Loucy (cell line): ENCODE measurements at regions not wholly inside any gene's neighbourhood (a gene's known extent, or its start where the extent isn't known, plus 50 kb on each side); places are given as distances from the start of the nearest gene placed in this dataset.

Experiments used
- H2AFZ ChIP-seq: fragments of 200-600 bp; sonication (generic); 2 replicates; pipeline ENCODE4 v1.6.0; 2016; ENCODE audit warnings: antibody characterized with exemption, mild to moderate bottlenecking, low read length, moderate library complexity
- H3F3A ChIP-seq: fragments of 200-600 bp; 2 replicates; pipeline ENCODE4 v1.6.0; 2016; ENCODE audit warnings: antibody characterized with exemption, low read depth, mild to moderate bottlenecking
- H3K27me3 ChIP-seq: fragments of 200-600 bp; sonication (generic); 2 replicates; pipeline ENCODE4 v1.6.1; 2014; ENCODE audit warnings: low read length, mild to moderate bottlenecking; ENCODE audit not compliant: insufficient read depth, poor library complexity, severe bottlenecking
- H3K36me3 ChIP-seq: fragments of 200-600 bp; sonication (generic); 2 replicates; pipeline ENCODE4 v1.6.1; 2016; ENCODE audit warnings: low read length; ENCODE audit not compliant: insufficient read depth
- H3K4me1 ChIP-seq: fragments of 200-600 bp; sonication (generic); 2 replicates; pipeline ENCODE4 v1.5.1; 2014; ENCODE audit warnings: low read length, mild to moderate bottlenecking; ENCODE audit not compliant: insufficient read depth, poor library complexity, severe bottlenecking
- H3K4me2 ChIP-seq: fragments of 200-600 bp; sonication (generic); 2 replicates; pipeline ENCODE4 v1.6.0; 2014; ENCODE audit warnings: antibody characterized with exemption, low read length, low read depth, mild to moderate bottlenecking; ENCODE audit not compliant: poor library complexity, severe bottlenecking
- H3K4me3 ChIP-seq: fragments of 200-600 bp; sonication (generic); 2 replicates; pipeline ENCODE4 v1.5.1; 2014; ENCODE audit warnings: low read length, mild to moderate bottlenecking, mixed read lengths; ENCODE audit not compliant: poor library complexity, severe bottlenecking
- H3K79me2 ChIP-seq: fragments of 200-600 bp; sonication (generic); 2 replicates; pipeline ENCODE4 v1.6.1; 2014; ENCODE audit warnings: low read length; ENCODE audit not compliant: insufficient read depth
- H3K9ac ChIP-seq: fragments of 200-600 bp; sonication (generic); 2 replicates; pipeline ENCODE4 v1.6.0; 2014; ENCODE audit warnings: mild to moderate bottlenecking, low read depth, low read length, moderate library complexity; ENCODE audit not compliant: poor library complexity, severe bottlenecking
- H3K9me2 ChIP-seq: fragments of 200-600 bp; sonication (generic); replicated peaks from 2 replicates; pipeline ENCODE4 v1.6.1; 2016; ENCODE audit warnings: low read depth, low read length, mixed read lengths
- H3K9me3 ChIP-seq: fragments of 200-600 bp; sonication (generic); 2 replicates; pipeline ENCODE4 v1.6.1; 2014; ENCODE audit warnings: mild to moderate bottlenecking, antibody characterized with exemption, low read length, low read depth; ENCODE audit not compliant: insufficient read depth
- H4K20me1 ChIP-seq: fragments of 200-600 bp; sonication (generic); 2 replicates; pipeline ENCODE4 v1.6.0; 2014; ENCODE audit warnings: antibody characterized with exemption, low read length, mild to moderate bottlenecking; ENCODE audit not compliant: insufficient read depth, poor library complexity, severe bottlenecking
- EZH2phosphoT487 ChIP-seq: fragments of 200-600 bp; IDR thresholded peaks from 2 replicates; pipeline ENCODE4 v1.6.1; 2018; ENCODE audit warnings: antibody characterized with exemption, mild to moderate bottlenecking, moderate library complexity, borderline replicate concordance
- TF ChIP-seq, protein P1 (sequence below): fragments of 200-600 bp; sonication (generic); conservative IDR thresholded peaks from 2 replicates; pipeline ENCODE4 v1.5.1; 2014; ENCODE audit warnings: mild to moderate bottlenecking, antibody characterized with exemption, low read length

- Histone ChIP-seq H3K9me3 (no peaks in the 10 kb centered on the region; the same call in 1 of the 2 replicates), H4K20me1 (no peaks in the 10 kb centered on the region), H3K27me3 (no peaks in the 10 kb centered on the region), H3K4me2 (no peak overlapping the region), H2AFZ (no peak overlapping the region), H3F3A (no peaks in the 10 kb centered on the region), H3K79me2 (no peaks in the 10 kb centered on the region), H3K4me1 (no peaks in the 10 kb centered on the region), H3K4me3 (no peak overlapping the region), H3K9ac (no peak overlapping the region), H3K9me2 (no peaks in the 10 kb centered on the region), H3K36me3 (no peaks in the 10 kb centered on the region)
- no peak for TF ChIP-seq EZH2phosphoT487
- TF ChIP-seq, protein P1, sequence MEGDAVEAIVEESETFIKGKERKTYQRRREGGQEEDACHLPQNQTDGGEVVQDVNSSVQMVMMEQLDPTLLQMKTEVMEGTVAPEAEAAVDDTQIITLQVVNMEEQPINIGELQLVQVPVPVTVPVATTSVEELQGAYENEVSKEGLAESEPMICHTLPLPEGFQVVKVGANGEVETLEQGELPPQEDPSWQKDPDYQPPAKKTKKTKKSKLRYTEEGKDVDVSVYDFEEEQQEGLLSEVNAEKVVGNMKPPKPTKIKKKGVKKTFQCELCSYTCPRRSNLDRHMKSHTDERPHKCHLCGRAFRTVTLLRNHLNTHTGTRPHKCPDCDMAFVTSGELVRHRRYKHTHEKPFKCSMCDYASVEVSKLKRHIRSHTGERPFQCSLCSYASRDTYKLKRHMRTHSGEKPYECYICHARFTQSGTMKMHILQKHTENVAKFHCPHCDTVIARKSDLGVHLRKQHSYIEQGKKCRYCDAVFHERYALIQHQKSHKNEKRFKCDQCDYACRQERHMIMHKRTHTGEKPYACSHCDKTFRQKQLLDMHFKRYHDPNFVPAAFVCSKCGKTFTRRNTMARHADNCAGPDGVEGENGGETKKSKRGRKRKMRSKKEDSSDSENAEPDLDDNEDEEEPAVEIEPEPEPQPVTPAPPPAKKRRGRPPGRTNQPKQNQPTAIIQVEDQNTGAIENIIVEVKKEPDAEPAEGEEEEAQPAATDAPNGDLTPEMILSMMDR, result no peak
Observed at GRCh38 chr1:4407851-4408250, 246.6 kb upstream of the AJAP1 start.

GRCh38 chr1:4408380-4408779, 246.0 kb upstream of the AJAP1 start:
- Histone ChIP-seq H4K20me1 (no peaks in the 10 kb centered on the region), H3K79me2 (no peaks in the 10 kb centered on the region), H3K27me3 (no peaks in the 10 kb centered on the region), H3K4me2 (no peak overlapping the region), H2AFZ (no peak overlapping the region), H3K9me2 (no peaks in the 10 kb centered on the region), H3K9ac (no peak overlapping the region), H3K4me3 (no peak overlapping the region), H3K4me1 (no peaks in the 10 kb centered on the region), H3K36me3 (no peaks in the 10 kb centered on the region), H3K9me3 (no peaks in the 10 kb centered on the region; the same call in 1 of the 2 replicates), H3F3A (no peaks in the 10 kb centered on the region)
- TF ChIP-seq EZH2phosphoT487, result no peak
- TF ChIP-seq, protein P1, result no peak

- Histone ChIP-seq H3K79me2 (no peaks in the 10 kb centered on the region), H2AFZ (no peak overlapping the region), H3K4me3 (no peak overlapping the region), H3K9ac (no peak overlapping the region), H3K36me3 (no peaks in the 10 kb centered on the region), H3K4me1 (no peaks in the 10 kb centered on the region), H3K9me3 (peaks cover 3% of the 10 kb centered on the region; the same call in 1 of the 2 replicates), H3K27me3 (no peaks in the 10 kb centered on the region), H3K4me2 (no peak overlapping the region), H3F3A (no peaks in the 10 kb centered on the region), H4K20me1 (no peaks in the 10 kb centered on the region), H3K9me2 (no peaks in the 10 kb centered on the region)
- TF ChIP-seq, protein P1, result no peak
- TF ChIP-seq EZH2phosphoT487, result no peak
Observed at GRCh38 chr1:4411862-4412261, 242.5 kb upstream of the AJAP1 start.
